ENCODE measurements at regions not wholly inside any gene's neighbourhood (a gene's known extent, or its start where the extent isn't known, plus 50 kb on each side); places are given as distances from the start of the nearest gene placed in this dataset.
A peak's percentile ranks its signal among the peaks of the same experiment; 100 is the strongest.
"Not testable (repeated sequence)": the region's sequence is repeated elsewhere in the genome, so short reads cannot be mapped to it uniquely, and the experiment has no call there.

DNA sequence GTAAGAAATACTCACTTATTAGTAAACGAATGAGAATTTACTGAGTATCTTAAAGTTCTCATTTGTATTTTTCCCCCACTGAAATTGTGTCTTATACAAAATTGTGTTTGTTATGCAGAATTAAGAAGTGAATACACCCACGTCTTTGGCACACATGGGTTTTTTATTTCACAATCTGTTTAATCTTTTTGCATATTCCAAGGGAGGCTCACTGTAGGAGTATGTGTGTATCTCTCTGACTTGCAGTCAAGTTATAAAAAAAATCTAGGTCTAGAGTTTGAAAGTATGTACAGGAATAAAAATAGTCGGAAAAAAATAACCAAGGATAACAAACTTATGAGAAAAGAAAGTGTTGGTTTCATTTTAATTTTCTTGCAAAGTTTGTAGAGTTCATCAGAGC, 255.2 kb downstream of the PDCD6IP start:
- POLR2A ChIA-PET: no interaction called here
- Histone ChIP-seq H3K4me3 (ENCODE audit: control insufficient read depth in 1 of 7, extremely low read depth in 1 of 7, insufficient read depth in 4 of 7, low read depth in 2 of 7, low read length in 6 of 7) (no peak overlapping the region), H3K27ac (ENCODE audit: insufficient read depth in 1 of 2, low read depth in 1 of 2, low read length in 2 of 2, poor library complexity in 1 of 2, severe bottlenecking in 2 of 2) (no peak overlapping the region), H3K36me3 (ENCODE audit: control insufficient read depth in 4 of 4, insufficient read depth in 4 of 4, low read length in 3 of 4) (no peaks in the 10 kb centered on the region), H3K9me3 (ENCODE audit: control extremely low read depth in 1 of 5, control insufficient read depth in 4 of 5, insufficient read depth in 2 of 5, low read depth in 1 of 5, low read length in 4 of 5) (peaks cover 0 to 2% (median 0%) of the 10 kb centered on the region in 5 experiments), H3K27me3 (replicated peaks in 2 of 5; ENCODE audit: control insufficient read depth in 4 of 5, insufficient read depth in 5 of 5, low read length in 4 of 5) (no peaks in the 10 kb centered on the region), H3K4me1 (ENCODE audit: control extremely low read depth in 1 of 4, control insufficient read depth in 4 of 4, insufficient read depth in 4 of 4, low read length in 3 of 4) (peaks cover 0 to 13% (median 9%) of the 10 kb centered on the region in 4 experiments)
- DNase-seq: no peak
- no CpG with 5 or more reads among the region's 3 CpGs for WGBS (ENCODE audit: insufficient coverage)
- CTCF ChIA-PET: no interaction called here

DNA sequence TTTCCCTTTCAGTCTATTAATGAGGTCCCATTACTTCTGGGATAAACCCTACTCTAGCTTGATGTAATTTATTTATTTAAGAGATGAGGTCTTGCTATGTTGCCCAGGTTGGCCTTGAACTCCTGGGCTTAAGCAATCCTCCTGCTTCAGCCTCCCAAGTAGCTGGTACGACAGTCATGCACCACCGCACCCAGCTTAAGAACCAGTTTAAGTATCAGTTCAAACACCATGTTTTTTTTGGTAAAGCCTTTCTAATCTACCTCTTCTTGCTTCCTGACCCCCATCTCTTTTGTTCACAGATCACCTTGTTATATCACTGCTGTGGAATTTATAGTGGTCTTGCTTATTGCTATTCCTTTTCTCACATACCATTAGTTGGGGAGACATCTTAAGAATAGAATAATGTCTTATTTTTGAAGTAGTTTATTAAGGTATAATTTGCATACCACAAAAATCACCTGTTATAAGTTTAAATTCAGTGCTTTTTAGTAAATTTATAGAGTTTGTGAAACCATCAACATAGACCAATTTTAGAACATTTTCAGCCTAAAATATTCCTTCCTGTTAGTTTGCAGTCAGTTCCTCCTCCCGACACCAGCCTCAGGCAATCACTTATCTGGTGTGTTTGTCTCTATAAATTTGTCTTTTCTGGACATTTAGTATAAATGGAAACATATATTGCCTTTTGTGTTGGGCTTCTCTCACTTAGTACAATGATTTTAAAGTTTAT, 257.9 kb downstream of the PDCD6IP start:
- no peaks in the 10 kb centered on the region for H3K36me3 ChIP-seq (ENCODE audit: control insufficient read depth in 4 of 4, insufficient read depth in 4 of 4, low read length in 3 of 4)
- ChIA-PET CTCF (no interaction called here), POLR2A (no interaction called here)
- peak overlapping the region; percentile 19 to 67 for H3K27ac ChIP-seq (ENCODE audit: insufficient read depth in 1 of 2, low read depth in 1 of 2, low read length in 2 of 2, poor library complexity in 1 of 2, severe bottlenecking in 2 of 2)
- H3K4me3 ChIP-seq (ENCODE audit: control insufficient read depth in 1 of 7, extremely low read depth in 1 of 7, insufficient read depth in 4 of 7, low read depth in 2 of 7, low read length in 6 of 7): peak overlapping the region in 1 of 7 experiments; percentile 25
- no peaks in the 10 kb centered on the region for H3K9me3 ChIP-seq (ENCODE audit: control extremely low read depth in 1 of 5, control insufficient read depth in 4 of 5, insufficient read depth in 2 of 5, low read depth in 1 of 5, low read length in 4 of 5)
- no peak for DNase-seq
- no peaks in the 10 kb centered on the region for H3K27me3 ChIP-seq (replicated peaks in 2 of 5; ENCODE audit: control insufficient read depth in 4 of 5, insufficient read depth in 5 of 5, low read length in 4 of 5)
- peaks cover 0 to 13% (median 9%) of the 10 kb centered on the region in 4 experiments for H3K4me1 ChIP-seq (ENCODE audit: control extremely low read depth in 1 of 4, control insufficient read depth in 4 of 4, insufficient read depth in 4 of 4, low read length in 3 of 4)
- WGBS (ENCODE audit: insufficient coverage): 100% methylated on average over 2 of the region's 3 CpGs

DNA sequence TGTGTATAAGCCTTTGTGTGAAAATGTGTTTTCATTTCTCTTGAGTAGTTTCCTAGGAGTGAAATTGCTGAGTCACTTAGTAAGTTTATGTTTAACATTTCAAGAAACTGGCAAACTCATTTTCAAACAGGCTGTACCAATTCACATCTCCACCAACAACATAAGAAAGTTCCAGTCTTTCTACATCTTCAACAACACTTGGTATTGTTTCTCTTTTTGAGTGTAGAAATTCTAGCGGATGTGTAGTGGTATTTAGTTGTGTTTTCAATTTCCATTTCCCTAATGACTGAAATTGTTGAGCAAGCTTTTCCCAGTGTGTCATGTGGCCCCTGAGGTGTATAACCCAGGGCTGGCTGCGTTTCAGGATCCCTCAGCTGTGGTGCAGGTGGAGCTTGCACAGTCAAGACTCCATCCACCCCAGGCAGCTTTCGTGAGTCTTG, 258.5 kb downstream of the PDCD6IP start:
- POLR2A ChIA-PET: no interaction called here
- Histone ChIP-seq H3K4me3 (ENCODE audit: control insufficient read depth in 1 of 7, extremely low read depth in 1 of 7, insufficient read depth in 4 of 7, low read depth in 2 of 7, low read length in 6 of 7) (peak overlapping the region in 1 of 7 experiments; percentile 25), H3K27me3 (replicated peaks in 2 of 5; ENCODE audit: control insufficient read depth in 4 of 5, insufficient read depth in 5 of 5, low read length in 4 of 5) (no peaks in the 10 kb centered on the region), H3K36me3 (ENCODE audit: control insufficient read depth in 4 of 4, insufficient read depth in 4 of 4, low read length in 3 of 4) (no peaks in the 10 kb centered on the region), H3K27ac (ENCODE audit: insufficient read depth in 1 of 2, low read depth in 1 of 2, low read length in 2 of 2, poor library complexity in 1 of 2, severe bottlenecking in 2 of 2) (peak overlapping the region; percentile 19 to 67), H3K9me3 (ENCODE audit: control extremely low read depth in 1 of 5, control insufficient read depth in 4 of 5, insufficient read depth in 2 of 5, low read depth in 1 of 5, low read length in 4 of 5) (peaks cover 0 to 3% (median 0%) of the 10 kb centered on the region in 5 experiments), H3K4me1 (ENCODE audit: control extremely low read depth in 1 of 4, control insufficient read depth in 4 of 4, insufficient read depth in 4 of 4, low read length in 3 of 4) (peaks cover 0 to 13% (median 9%) of the 10 kb centered on the region in 4 experiments)
- 100% methylated on average over 2 of the region's 3 CpGs for WGBS (ENCODE audit: insufficient coverage)
- DNase-seq: peak; percentile 11 to 69 (median 53)
- CTCF ChIA-PET: no interaction called here

DNA sequence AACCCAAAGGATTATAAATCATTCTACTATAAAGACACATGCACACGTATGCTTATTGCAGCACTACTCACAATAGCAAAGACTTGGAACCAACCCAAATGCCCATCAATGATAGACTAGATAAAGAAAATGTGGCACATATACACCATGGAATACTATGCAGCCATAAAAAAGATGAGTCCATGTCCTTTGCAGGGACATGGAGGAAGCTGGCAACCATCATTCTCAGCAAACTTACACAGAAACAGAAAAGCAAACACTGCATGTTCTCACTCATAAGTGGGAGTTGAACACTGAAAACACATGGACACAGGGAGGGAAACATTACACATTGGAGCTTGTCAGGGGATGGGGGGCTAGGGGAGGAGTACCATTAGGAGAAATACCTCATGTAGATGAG, 262.6 kb downstream of the PDCD6IP start:
- H3K4me1 ChIP-seq (ENCODE audit: control extremely low read depth in 1 of 4, control insufficient read depth in 4 of 4, insufficient read depth in 4 of 4, low read length in 3 of 4): peaks cover 0 to 11% (median 9%) of the 10 kb centered on the region in 4 experiments
- H3K36me3 ChIP-seq (ENCODE audit: control insufficient read depth in 4 of 4, insufficient read depth in 4 of 4, low read length in 3 of 4); H3K27ac ChIP-seq (ENCODE audit: insufficient read depth in 1 of 2, low read depth in 1 of 2, low read length in 2 of 2, poor library complexity in 1 of 2, severe bottlenecking in 2 of 2); DNase-seq; POLR2A ChIA-PET; H3K9me3 ChIP-seq (ENCODE audit: control extremely low read depth in 1 of 5, control insufficient read depth in 4 of 5, insufficient read depth in 2 of 5, low read depth in 1 of 5, low read length in 4 of 5); H3K27me3 ChIP-seq (replicated peaks in 2 of 5; ENCODE audit: control insufficient read depth in 4 of 5, insufficient read depth in 5 of 5, low read length in 4 of 5); H3K4me3 ChIP-seq (ENCODE audit: control insufficient read depth in 1 of 7, extremely low read depth in 1 of 7, insufficient read depth in 4 of 7, low read depth in 2 of 7, low read length in 6 of 7): not testable (repeated sequence)
- WGBS (ENCODE audit: insufficient coverage): no CpG with 5 or more reads among the region's 1 CpG
- CTCF ChIA-PET: interaction anchor here (1.1 kb wide), 1 partner anchor 9 kb away, joined by 3 read pairs; no protein-coding TSS in a partner anchor

DNA sequence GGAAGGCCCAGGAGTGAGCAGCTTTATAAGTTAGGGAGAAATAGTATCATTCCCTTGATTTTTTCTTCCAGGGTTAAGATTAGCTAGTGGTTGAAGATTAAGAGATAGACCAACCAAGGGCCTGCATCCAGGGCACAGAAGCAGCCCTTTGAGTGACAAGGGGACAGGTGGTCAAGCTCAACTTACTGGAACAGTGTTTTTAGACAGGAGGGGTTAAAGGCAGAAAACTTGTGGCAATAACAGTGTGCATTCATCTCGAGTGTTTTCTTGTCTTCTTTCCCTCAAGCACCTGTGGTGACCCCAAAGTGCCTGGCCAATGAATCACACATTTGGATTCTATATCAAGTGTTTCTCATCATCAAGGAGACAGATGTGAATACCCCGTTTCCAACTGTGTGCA, 267.5 kb downstream of the PDCD6IP start:
- peaks cover 0 to 6% (median 0%) of the 10 kb centered on the region in 5 experiments for H3K9me3 ChIP-seq (ENCODE audit: control extremely low read depth in 1 of 5, control insufficient read depth in 4 of 5, insufficient read depth in 2 of 5, low read depth in 1 of 5, low read length in 4 of 5)
- H3K27me3 ChIP-seq (replicated peaks in 2 of 5; ENCODE audit: control insufficient read depth in 4 of 5, insufficient read depth in 5 of 5, low read length in 4 of 5): no peaks in the 10 kb centered on the region
- DNase-seq: no peak
- H3K4me3 ChIP-seq (ENCODE audit: control insufficient read depth in 1 of 7, extremely low read depth in 1 of 7, insufficient read depth in 4 of 7, low read depth in 2 of 7, low read length in 6 of 7): no peak overlapping the region
- CTCF ChIA-PET: no interaction called here
- POLR2A ChIA-PET: interaction anchor here (0.6 kb wide), 1 partner anchor 48 kb away, joined by 6 read pairs; no protein-coding TSS in a partner anchor
- no peak overlapping the region for H3K27ac ChIP-seq (ENCODE audit: insufficient read depth in 1 of 2, low read depth in 1 of 2, low read length in 2 of 2, poor library complexity in 1 of 2, severe bottlenecking in 2 of 2)
- WGBS (ENCODE audit: insufficient coverage): 100% methylated on average over 1 of the region's 2 CpGs
- peaks cover 0 to under 1% (median under 1%) of the 10 kb centered on the region in 4 experiments for H3K4me1 ChIP-seq (ENCODE audit: control extremely low read depth in 1 of 4, control insufficient read depth in 4 of 4, insufficient read depth in 4 of 4, low read length in 3 of 4)
- no peaks in the 10 kb centered on the region for H3K36me3 ChIP-seq (ENCODE audit: control insufficient read depth in 4 of 4, insufficient read depth in 4 of 4, low read length in 3 of 4)

DNA sequence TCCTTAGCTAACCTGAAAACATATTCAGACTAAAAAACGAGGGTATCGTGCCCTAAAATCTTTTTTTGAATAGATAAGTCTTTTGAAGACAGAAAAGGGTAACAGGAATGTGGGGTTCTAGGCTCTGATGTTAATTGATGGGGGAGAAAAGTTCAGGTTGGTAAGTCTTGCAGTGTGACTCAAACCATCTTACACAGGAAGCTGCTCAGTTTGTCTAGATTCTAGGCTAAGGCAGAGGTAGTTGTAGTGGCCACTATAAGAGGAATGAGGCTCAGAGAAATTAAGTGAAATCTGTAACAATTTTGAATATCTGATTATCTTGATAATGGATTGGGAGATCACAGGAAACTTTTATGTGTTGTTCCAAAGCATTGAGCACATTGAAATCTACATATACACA, 267.9 kb downstream of the PDCD6IP start:
- peaks cover 0 to 6% (median 0%) of the 10 kb centered on the region in 5 experiments for H3K9me3 ChIP-seq (ENCODE audit: control extremely low read depth in 1 of 5, control insufficient read depth in 4 of 5, insufficient read depth in 2 of 5, low read depth in 1 of 5, low read length in 4 of 5)
- no peak for DNase-seq
- ChIA-PET CTCF (no interaction called here), POLR2A (no interaction called here)
- H3K27me3 ChIP-seq (replicated peaks in 2 of 5; ENCODE audit: control insufficient read depth in 4 of 5, insufficient read depth in 5 of 5, low read length in 4 of 5): no peaks in the 10 kb centered on the region
- no peaks in the 10 kb centered on the region for H3K36me3 ChIP-seq (ENCODE audit: control insufficient read depth in 4 of 4, insufficient read depth in 4 of 4, low read length in 3 of 4)
- peaks cover 0 to 4% (median 2%) of the 10 kb centered on the region in 4 experiments for H3K4me1 ChIP-seq (ENCODE audit: control extremely low read depth in 1 of 4, control insufficient read depth in 4 of 4, insufficient read depth in 4 of 4, low read length in 3 of 4)
- WGBS (ENCODE audit: insufficient coverage): no CpG with 5 or more reads among the region's 2 CpGs
- no peak overlapping the region for H3K4me3 ChIP-seq (ENCODE audit: control insufficient read depth in 1 of 7, extremely low read depth in 1 of 7, insufficient read depth in 4 of 7, low read depth in 2 of 7, low read length in 6 of 7)
- no peak overlapping the region for H3K27ac ChIP-seq (ENCODE audit: insufficient read depth in 1 of 2, low read depth in 1 of 2, low read length in 2 of 2, poor library complexity in 1 of 2, severe bottlenecking in 2 of 2)

DNA sequence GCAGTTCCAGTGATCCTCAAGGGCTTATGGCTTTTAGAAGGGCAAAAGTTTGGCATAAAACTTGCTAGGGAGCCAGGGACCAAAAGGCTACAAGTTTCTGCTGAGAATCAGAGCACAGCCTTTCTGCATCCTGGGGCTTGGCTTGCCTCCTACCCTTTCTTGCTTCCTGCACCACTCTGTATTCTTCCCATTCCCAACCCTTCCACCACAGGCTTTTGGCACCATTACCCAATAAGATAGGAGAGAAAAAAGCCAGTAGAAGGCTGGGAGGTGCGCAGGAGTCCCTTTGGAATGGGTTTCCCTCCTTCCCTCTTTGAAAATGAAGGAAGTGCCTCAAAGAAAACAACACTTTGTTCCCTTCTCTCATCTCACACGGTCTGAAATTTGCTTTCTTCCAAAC, 268.6 kb downstream of the PDCD6IP start:
- ChIA-PET CTCF (no interaction called here), POLR2A (no interaction called here)
- 50% methylated on average over 1 of the region's 2 CpGs for WGBS (ENCODE audit: insufficient coverage)
- DNase-seq: no peak
- peaks cover 0 to 3% (median 0%) of the 10 kb centered on the region in 5 experiments for H3K9me3 ChIP-seq (ENCODE audit: control extremely low read depth in 1 of 5, control insufficient read depth in 4 of 5, insufficient read depth in 2 of 5, low read depth in 1 of 5, low read length in 4 of 5)
- no peak overlapping the region for H3K27ac ChIP-seq (ENCODE audit: insufficient read depth in 1 of 2, low read depth in 1 of 2, low read length in 2 of 2, poor library complexity in 1 of 2, severe bottlenecking in 2 of 2)
- peaks cover 0 to 8% (median 4%) of the 10 kb centered on the region in 4 experiments for H3K4me1 ChIP-seq (ENCODE audit: control extremely low read depth in 1 of 4, control insufficient read depth in 4 of 4, insufficient read depth in 4 of 4, low read length in 3 of 4)
- H3K36me3 ChIP-seq (ENCODE audit: control insufficient read depth in 4 of 4, insufficient read depth in 4 of 4, low read length in 3 of 4): no peaks in the 10 kb centered on the region
- H3K4me3 ChIP-seq (ENCODE audit: control insufficient read depth in 1 of 7, extremely low read depth in 1 of 7, insufficient read depth in 4 of 7, low read depth in 2 of 7, low read length in 6 of 7): no peak overlapping the region
- H3K27me3 ChIP-seq (replicated peaks in 2 of 5; ENCODE audit: control insufficient read depth in 4 of 5, insufficient read depth in 5 of 5, low read length in 4 of 5): no peaks in the 10 kb centered on the region
